Aorta (tissue), 5 donors: ENCODE measurements at regions not wholly inside any gene's neighbourhood (a gene's known extent, or its start where the extent isn't known, plus 50 kb on each side); places are given as distances from the start of the nearest gene placed in this dataset.

Experiments used
- ATAC-seq: fragments of 200-7000 bp; cut with Tn5 transposase; one replicate; pipeline ENCODE4 v1.9.1; 2022; ENCODE audit warnings: moderate library complexity; ENCODE audit not compliant: low FRiP score
- DNase-seq, 2 donors: peaks; one replicate each; pipeline ENCODE4 v3.0.0-alpha.2; 2020
- H3K27ac ChIP-seq, 2 donors: one replicate each; pipeline ENCODE4 v1.5.1; 2013; ENCODE audit warnings: low read length in 2 of 2, mild to moderate bottlenecking in 2 of 2, moderate library complexity in 2 of 2, control low read depth in 1 of 2, inconsistent platforms in 1 of 2, low read depth in 1 of 2
- H3K27me3 ChIP-seq, 2 donors: one replicate each; pipeline ENCODE4 v1.6.1; 2013; ENCODE audit warnings: control low read depth in 1 of 2, low read length in 1 of 2, mild to moderate bottlenecking in 1 of 2, moderate library complexity in 1 of 2; ENCODE audit not compliant: insufficient read depth in 2 of 2, control insufficient read depth in 1 of 2
- H3K36me3 ChIP-seq, 2 donors: one replicate each; pipeline ENCODE4 v1.6.1; 2013; ENCODE audit warnings: control low read depth in 1 of 2, low read length in 1 of 2, mild to moderate bottlenecking in 1 of 2; ENCODE audit not compliant: insufficient read depth in 2 of 2, control insufficient read depth in 1 of 2
- H3K4me1 ChIP-seq, 2 donors: one replicate each; pipeline ENCODE4 v1.6.1; 2013; ENCODE audit warnings: low read length in 2 of 2, control low read depth in 1 of 2, mild to moderate bottlenecking in 1 of 2, moderate library complexity in 1 of 2; ENCODE audit not compliant: insufficient read depth in 2 of 2, control insufficient read depth in 1 of 2
- H3K4me3 ChIP-seq, 2 donors: one replicate each; pipeline ENCODE4 v1.5.1; 2013; ENCODE audit warnings: low read length in 2 of 2, control low read depth in 1 of 2, mild to moderate bottlenecking in 1 of 2
- H3K9me3 ChIP-seq: one replicate; pipeline ENCODE4 v1.6.1; 2013; ENCODE audit warnings: mild to moderate bottlenecking, low read length; ENCODE audit not compliant: control insufficient read depth
- WGBS, 2 donors: extraction: QIAGEN DNeasy Blood & Tissue Kit; methylation state at CpG; one replicate each; pipeline ENCODE4 v1.1.7; 2013; 5-methylcytosine and 5-hydroxymethylcytosine counted together
- intact Hi-C, 2 donors: fragments of 100-400 bp; cut with DNase I; formaldehyde crosslinking; loops; one replicate each; pipeline versions ENCODE4 v1.14.2 to v1.15.0; 2022
- donor health status: healthy with polysubstance abuse.
- donor health status: Bipolar disorder and iron deficiency.
- donor health status: DM: no; HTN: no; CAD: no.
- donor health status: DM: no; HTN: no; CAD: no.
- donor health status: DM: yes; HTN: yes; CAD: no.

DNA sequence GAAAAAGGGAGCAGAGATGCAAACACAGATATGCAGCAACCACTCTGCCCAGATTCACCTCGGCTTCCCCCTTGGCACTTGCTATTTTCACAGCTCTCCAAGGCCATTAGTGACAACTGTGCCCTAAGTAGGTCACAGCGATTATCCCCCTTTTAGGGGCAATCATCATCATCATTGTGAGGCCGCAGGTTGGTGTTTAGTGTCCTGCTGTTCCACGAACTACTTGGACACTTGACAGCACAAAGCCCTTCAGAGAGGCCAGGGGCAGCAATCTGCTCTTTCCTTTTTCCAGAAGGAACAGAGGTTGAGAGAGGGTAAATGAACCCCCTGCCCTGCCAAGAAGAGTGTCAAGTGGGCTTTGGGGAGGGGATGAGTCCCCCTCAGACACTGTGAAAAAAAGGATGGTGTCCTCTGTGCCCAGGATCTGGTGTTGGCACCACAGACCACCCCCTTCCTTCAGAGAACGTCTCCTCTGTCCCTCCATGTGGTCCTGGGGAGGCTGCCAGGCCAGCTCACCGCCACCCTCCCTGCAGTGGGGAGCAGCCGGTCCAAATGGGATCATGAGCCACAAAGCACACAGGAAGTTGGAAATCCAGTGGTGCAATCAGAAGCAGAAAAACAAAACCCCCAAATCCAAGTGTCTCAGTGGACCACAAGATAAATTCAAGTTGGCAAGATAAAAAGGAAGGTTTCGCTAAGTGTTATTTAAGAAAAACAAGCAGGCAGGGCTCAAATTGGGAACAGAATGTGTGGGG lies 78.4 kb upstream of the MED9 start:
- H3K27me3 ChIP-seq: no peaks in the 10 kb centered on the region
- no peak overlapping the region for H3K4me3 ChIP-seq
- H3K4me1 ChIP-seq: no peaks in the 10 kb centered on the region
- DNase-seq (peak in 1 of 2 donors; percentile 58), ATAC-seq (peak; percentile 60)
- no peaks in the 10 kb centered on the region for H3K9me3 ChIP-seq
- H3K27ac ChIP-seq: no peak overlapping the region
- WGBS, 2 donors: 61 to 63% methylated on average over 8 of the region's 8 CpGs
- intact Hi-C loops: no loop called here
- H3K36me3 ChIP-seq: no peaks in the 10 kb centered on the region

DNA sequence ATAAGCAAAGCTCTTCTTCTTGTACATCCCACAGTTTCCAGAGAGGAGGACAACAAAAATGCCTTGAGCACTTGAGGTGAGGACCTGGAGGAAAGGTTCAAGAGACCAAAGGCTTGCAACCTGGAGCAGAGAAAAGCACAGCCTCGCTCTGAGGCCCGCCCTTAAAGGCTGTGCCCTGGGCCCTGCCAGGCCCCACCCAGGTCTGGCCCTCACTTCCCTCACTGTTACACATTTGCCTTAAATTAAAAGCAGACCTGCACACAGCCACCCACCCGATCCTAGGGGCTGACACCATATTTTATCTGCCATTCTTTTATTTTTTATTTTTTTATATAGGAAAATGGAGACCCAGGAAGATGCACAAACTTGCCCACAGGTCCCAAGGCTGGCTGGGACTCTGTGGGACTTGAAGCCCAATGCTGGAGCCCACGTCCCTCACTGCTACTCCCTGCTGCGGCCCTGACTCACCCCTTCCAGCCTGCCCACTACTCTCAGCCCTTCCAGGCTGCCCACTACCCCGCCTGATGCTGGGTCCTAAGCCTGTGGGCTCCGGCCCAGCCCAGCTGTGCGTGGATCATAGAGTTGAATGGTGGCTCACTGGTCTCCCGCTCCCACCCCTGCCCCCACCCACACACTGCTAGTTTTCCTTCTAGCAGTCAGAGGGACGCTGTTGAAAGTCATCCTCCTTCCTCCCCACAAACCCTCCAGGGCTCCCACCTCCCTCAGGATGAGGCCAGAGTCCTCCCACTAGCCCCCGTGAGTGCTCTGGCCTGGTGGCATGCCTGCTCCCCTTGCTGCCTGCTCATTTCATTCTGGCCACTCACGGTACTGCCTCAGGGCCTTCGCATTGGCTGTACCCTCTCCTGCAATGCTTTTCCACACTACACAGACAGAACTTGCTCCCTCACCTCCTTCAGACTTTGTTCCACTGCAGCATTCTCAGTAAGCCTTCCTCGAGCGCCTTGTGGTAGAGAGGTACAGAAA lies 77.6 kb upstream of the MED9 start:
- 84 to 85% methylated on average over 15 of the region's 15 CpGs for WGBS, 2 donors
- Histone ChIP-seq H3K4me1 (no peaks in the 10 kb centered on the region), H3K27ac (no peak overlapping the region), H3K36me3 (no peaks in the 10 kb centered on the region), H3K4me3 (no peak overlapping the region), H3K27me3 (no peaks in the 10 kb centered on the region), H3K9me3 (no peaks in the 10 kb centered on the region)
- intact Hi-C loops: no loop called here
- DNase-seq: peak in 1 of 2 donors; percentile 71
- ATAC-seq: peak; percentile 17

DNA sequence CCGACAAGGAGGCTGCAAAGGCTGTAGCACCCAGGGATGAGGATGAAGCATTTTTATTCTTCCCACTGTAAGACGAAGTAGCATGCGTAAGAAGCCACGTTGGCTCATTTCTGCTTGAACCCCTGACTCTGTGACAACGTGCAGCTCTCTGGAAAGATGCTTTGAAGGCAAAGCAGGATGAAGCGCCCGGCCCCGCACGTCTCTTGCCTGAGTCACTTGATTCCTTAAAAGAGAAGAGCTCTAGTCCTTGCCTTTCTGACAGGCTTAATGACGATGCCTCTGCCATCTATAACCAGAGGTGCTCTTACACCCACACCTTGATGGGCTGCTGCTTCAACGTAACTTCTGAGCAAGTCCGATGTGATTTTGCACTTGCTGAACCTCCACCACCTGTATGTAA lies 76.7 kb upstream of the MED9 start:
- H3K4me3 ChIP-seq: no peak overlapping the region
- DNase-seq (no peak), ATAC-seq (no peak)
- no peaks in the 10 kb centered on the region for H3K36me3 ChIP-seq
- H3K4me1 ChIP-seq: no peaks in the 10 kb centered on the region
- intact Hi-C loops: no loop called here
- H3K9me3 ChIP-seq: no peaks in the 10 kb centered on the region
- H3K27ac ChIP-seq: no peak overlapping the region
- no peaks in the 10 kb centered on the region for H3K27me3 ChIP-seq
- WGBS, 2 donors: 85 to 93% methylated on average over 12 of the region's 12 CpGs

DNA sequence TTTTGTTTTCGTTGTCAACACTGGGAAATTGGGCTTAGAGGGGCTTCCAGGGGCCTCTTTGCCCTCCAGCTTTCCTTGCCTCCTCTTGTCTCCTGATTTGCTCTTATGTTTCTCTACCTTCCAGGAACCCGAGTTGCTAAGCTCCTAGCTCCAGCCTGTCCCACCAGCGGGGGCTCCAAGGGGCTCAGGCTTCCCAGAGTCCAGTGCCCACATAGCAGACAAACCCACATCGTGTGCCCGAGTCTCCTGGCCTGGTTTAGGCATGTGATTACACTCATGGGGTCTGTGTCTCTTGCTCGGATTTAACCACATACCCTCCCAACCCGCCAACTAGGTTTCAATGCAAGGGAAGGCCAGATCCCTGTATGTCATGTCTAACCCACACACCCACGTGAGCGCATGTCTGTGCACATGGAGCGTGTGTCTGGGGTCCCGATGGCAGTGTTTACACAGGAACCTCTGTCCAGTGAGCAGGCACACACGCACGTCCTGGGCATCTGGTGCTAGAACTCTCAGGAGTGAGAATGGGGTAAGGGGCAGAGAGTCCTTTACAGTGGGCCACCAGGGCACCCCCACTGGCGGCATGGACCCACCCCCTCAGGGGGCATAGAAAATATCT lies 76.1 kb upstream of the MED9 start:
- intact Hi-C loops: no loop called here
- Histone ChIP-seq H3K4me3 (no peak overlapping the region), H3K27ac (no peak overlapping the region), H3K4me1 (no peaks in the 10 kb centered on the region), H3K27me3 (no peaks in the 10 kb centered on the region), H3K9me3 (no peaks in the 10 kb centered on the region), H3K36me3 (no peaks in the 10 kb centered on the region)
- WGBS, 2 donors: 75 to 76% methylated on average over 14 of the region's 14 CpGs
- DNase-seq (no peak), ATAC-seq (no peak)

DNA sequence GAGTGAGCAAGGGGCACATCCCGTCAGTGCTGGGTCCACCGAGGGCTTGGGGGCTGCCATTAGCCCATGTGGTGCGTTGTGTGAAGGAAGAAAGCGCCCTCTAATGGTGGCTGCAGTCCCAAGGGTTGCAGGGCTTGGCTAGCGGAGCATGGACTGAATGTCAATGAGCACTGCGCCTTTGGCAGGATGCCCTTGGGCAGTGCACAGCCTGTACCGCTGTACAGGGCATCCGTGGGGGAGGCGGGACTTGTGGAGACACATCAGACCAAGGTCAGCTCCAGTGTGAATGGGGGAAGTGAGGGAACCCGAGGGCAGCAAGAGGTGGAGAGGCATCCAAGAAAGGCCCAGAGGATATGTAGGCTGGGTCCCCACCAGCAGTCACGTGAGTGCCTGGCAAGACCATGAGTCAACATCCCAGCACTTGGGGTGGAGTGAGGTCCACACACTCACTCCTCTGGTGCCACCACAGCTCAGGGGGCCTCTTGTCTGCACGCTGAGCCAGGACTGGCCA lies 75.5 kb upstream of the MED9 start:
- Histone ChIP-seq H3K9me3 (no peaks in the 10 kb centered on the region), H3K27me3 (no peaks in the 10 kb centered on the region), H3K4me1 (no peaks in the 10 kb centered on the region), H3K27ac (no peak overlapping the region), H3K36me3 (no peaks in the 10 kb centered on the region), H3K4me3 (no peak overlapping the region)
- WGBS, 2 donors: 68 to 69% methylated on average over 12 of the region's 12 CpGs
- intact Hi-C loops: no loop called here
- ATAC-seq (no peak), DNase-seq (no peak)

DNA sequence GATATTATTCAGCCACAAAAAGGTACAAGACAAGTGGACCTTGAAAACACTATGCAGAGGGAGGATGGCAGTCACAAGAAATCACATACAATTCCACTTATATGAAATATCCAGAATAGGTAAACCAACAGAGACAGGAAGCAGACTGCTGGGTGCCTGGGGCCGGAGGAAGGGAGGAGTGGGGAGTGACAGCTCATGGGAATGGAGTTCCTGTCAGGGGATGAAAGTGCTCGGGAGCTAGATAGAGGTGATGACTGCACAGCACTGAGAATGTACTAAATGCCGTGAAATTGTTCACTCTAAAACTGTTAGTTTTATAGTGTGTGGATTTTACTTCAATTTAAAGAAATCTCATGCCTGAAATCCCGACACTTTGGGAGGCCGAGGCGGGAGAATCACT lies 74.2 kb upstream of the MED9 start:
- no peak overlapping the region for H3K4me3 ChIP-seq
- intact Hi-C loops: no loop called here
- H3K27ac ChIP-seq: no peak overlapping the region
- WGBS, 2 donors: 61 to 74% methylated on average over 6 of the region's 6 CpGs
- DNase-seq (no peak), ATAC-seq (no peak)
- H3K9me3 ChIP-seq: no peaks in the 10 kb centered on the region
- H3K4me1 ChIP-seq: no peaks in the 10 kb centered on the region
- no peaks in the 10 kb centered on the region for H3K36me3 ChIP-seq
- H3K27me3 ChIP-seq: no peaks in the 10 kb centered on the region

DNA sequence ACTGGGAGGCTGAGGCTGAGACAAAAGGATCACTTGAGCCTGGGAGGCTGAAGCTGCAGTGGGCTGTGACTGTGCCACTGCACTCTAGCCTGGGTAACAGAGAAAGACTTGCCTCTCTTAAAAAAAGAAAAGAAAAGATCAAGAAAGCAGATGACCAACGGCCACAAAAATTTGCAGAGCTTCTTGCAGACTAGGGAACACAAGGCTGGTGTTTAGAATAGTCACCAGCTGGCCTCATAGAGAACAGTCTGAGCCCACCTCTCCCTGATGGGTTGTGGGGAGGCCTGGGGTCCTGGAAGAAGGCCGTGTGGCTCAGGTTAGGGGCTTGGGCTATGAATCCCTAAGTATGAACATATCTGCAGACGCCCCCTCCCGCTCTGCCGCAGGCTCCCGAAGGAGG lies 73.7 kb upstream of the MED9 start:
- no peak overlapping the region for H3K27ac ChIP-seq
- H3K36me3 ChIP-seq: no peaks in the 10 kb centered on the region
- H3K4me3 ChIP-seq: no peak overlapping the region
- 70 to 73% methylated on average over 6 of the region's 6 CpGs for WGBS, 2 donors
- H3K27me3 ChIP-seq: no peaks in the 10 kb centered on the region
- DNase-seq: no peak
- no peaks in the 10 kb centered on the region for H3K9me3 ChIP-seq
- no peaks in the 10 kb centered on the region for H3K4me1 ChIP-seq
- intact Hi-C loops: no loop called here
- ATAC-seq: no peak

DNA sequence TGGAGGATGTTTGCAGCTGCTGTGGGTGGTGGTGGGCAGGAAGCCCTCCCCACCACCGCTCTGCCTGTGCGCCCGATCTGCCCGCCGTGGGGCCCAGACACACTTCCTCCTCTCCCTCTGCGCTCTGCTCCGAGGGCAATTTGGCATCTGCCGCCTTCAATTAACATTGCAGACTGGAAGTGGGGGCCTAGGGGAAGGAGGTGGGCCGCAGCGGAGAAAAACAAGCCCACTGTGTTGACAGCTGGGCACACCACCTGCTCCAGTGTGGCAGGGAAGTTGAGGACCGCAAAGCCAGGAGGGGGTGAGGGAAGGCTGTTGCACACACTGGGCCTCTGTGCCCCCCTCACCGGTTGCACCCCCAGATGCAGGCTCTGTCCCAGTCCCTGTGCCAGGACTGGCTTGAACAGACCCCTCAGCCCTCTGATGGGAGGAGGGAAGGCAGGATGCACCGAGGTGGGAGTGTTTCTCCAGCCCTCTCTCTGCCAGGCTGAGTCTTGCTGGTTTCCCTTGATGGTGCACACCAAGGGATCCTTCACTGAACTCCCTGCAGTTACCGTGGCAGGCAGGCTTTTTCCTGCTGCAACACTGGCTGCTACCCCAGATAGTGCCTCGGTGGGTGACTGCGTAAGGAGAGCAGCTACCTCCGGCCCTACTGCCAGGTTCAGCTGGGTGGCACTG lies 72.8 kb upstream of the MED9 start:
- no peak overlapping the region for H3K27ac ChIP-seq
- 43 to 46% methylated on average over 16 to 17 of the region's 17 CpGs for WGBS, 2 donors
- DNase-seq (no peak), ATAC-seq (no peak)
- no peaks in the 10 kb centered on the region for H3K36me3 ChIP-seq
- no peaks in the 10 kb centered on the region for H3K27me3 ChIP-seq
- intact Hi-C loops: no loop called here
- H3K9me3 ChIP-seq: no peaks in the 10 kb centered on the region
- H3K4me3 ChIP-seq: no peak overlapping the region
- no peaks in the 10 kb centered on the region for H3K4me1 ChIP-seq
